ENCODE measurements at regions not wholly inside any gene's neighbourhood (a gene's known extent, or its start where the extent isn't known, plus 50 kb on each side); places are given as distances from the start of the nearest gene placed in this dataset.
"Not testable (repeated sequence)": the region's sequence is repeated elsewhere in the genome, so short reads cannot be mapped to it uniquely, and the experiment has no call there.

GRCh38 chr5:50898966-50899365 is 232.5 kb downstream of the PARP8 start:
- no peak for DNase-seq (ENCODE audit: low read depth in 4 of 4, low spot score in 3 of 4)

DNA sequence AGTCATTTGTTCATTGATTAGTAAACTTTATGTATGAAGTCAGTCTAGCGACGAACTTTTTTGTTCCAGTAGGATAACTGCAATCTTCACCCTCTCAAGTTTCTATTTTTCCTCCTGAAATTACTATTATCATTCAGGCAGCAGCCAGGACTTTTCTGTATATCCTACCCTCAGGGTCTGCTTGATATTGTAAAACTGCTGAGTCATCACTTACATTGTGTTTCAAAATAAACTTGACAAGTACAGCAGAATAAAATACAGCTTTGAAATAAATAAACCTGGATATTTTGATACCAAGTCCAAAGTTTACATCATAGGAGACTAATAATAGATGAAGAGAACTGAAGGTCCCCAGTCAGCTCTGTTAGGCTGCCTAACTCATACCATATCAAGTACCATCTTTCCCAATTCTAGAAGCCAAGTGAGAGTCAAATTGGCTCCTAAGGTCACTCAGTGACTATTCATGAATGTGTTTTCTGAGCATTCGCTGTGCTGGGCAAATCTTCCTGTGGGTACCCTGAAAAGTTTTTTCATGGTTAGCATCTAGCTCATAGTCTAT is 234.6 kb downstream of the PARP8 start:
- no peak for DNase-seq (ENCODE audit: low read depth in 4 of 4, low spot score in 3 of 4)

DNA sequence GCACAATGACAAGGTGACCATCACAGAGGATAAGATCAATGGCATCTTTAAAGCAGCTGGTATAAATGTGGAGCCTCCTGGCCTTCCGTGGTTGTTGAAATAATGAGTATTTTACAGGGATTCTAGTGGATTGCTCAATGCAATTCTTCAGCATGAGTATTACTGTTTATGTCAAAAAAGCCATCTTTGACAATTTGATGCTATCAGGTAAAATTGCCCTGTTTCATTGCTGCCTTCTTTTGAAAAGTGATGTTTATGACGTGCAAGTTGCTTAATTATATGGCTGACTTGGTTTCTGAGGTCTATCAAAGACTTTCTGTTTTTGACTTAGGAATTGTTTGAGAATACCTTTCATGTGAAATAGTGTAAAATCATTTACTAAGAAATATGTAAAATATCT is 237.2 kb downstream of the PARP8 start:
- no peak for DNase-seq (ENCODE audit: low read depth in 4 of 4, low spot score in 3 of 4)

DNA sequence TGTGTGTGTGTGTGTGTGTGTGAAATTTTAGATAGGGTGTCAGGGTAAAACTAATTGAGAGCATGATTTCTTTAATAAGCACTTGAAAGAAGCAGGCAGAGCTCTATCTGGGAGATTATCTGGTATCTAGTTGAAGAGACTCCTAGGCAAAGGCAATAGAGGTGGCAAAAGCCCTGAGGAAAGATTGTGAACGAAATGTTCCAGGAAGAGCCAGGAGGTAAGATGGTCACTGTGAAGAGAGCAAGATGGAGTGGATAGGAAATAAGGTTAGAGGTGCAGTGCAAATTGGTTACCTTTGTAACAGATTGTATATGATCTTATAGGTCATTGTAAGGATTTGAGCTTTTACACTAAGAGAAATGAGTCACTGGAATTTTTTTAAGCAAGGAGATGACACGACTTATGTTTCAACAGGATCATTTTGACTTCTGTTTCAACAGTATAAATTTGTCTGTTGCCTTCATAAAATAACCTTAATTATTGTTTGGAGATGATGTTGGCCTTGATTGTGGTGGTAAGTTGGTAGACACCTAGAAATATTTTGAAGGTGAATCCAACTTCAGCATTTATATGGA is 239.6 kb downstream of the PARP8 start:
- DNase-seq (ENCODE audit: low read depth in 4 of 4, low spot score in 3 of 4) = no peak

DNA sequence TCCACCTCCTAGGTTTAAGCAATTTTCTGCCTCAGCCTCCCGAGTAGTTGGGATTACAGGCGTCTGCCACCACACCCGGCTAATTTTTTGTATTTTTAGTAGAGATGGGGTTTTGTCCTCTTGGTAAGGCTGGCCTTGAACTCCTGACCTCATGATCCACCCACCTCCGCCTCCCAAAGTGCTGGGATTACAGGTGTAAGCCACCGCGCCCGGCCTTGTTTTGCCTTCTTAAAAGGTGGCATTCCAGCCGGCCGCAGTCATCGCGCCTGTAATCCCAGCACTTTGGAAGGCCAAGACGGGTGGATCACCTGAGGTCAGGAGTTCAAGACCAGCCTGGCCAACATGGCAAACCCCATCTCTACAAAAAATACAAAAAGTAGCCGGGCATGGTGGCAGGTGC is 253.7 kb downstream of the PARP8 start:
- not testable (repeated sequence) for DNase-seq (ENCODE audit: low read depth in 4 of 4, low spot score in 3 of 4)

DNA sequence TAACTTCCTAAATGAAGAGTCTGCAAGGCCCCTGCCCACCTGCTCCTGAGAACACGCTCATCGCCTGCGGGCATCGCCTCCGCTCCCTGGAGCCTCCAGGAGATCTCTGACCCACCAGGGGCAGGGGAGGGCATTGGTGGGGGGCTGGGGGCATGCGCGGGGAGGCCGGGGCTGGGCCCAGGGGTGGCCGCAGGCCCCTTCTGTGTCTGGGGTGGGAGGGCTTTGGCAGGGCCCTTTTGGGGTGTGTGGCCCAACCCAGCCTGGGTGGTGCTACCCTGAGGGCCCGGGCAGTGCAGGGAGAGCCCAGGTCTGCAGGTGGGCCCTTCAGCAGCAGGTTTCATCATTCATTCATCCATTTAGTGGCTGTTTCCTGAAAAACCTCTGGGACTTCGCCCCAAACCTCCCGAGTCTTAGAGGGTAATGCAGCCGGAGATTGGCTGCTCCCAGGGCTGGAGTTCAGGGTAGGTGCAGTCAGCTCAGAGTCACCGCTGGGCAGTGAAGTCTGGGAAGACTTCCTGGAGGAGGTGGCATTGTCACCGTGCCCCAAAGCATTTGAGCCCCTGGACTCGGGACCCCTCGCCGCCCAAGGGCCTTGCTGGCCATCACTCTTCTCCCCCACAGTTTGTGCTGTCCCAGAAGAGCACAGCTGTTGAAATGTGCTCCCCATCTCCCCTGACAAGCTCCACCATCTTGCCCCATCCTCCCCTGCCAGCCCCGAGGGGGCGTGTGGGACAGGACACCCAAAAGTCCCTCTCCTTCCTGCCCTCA is 255.1 kb downstream of the PARP8 start:
- no peak for DNase-seq (ENCODE audit: low read depth in 4 of 4, low spot score in 3 of 4)

DNA sequence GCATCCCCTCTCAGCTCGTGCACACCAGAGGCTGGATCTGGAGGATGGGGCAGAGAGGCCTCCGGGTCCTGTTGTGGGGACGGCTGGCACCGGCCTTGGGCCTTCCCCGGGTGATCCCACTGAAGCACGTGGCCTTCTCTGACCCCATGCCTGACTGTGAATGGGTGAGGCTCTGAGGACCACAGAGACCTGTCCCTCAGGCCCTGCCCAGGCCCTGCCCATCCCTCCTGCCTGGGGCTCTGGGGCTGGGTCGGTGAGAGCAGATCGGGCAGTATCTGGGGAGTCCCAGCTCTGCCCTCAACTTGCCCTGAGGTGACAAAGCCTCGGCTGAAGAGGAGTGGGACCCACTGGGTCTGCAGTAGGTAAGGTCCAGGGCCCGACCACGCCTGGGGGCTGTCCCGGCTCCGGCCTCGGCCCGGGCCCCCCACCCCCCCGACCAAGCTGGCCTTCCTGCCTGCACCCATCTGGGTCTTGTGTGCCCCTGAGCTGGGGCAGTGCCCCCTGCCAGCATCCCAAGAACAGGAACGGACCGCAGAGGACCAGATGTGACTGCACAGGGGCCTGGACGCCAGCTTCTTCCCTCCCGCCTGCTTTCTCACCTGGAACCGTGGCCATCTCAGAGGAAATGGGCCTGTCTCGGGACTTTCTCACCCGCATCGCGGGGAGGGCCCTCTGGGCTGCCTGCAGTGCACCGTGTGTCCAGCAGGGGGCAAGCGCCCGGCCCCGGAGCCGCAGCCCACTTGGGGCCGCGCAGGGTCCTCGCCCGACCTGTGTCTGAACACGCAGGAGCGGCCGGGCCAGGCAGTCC is 255.9 kb downstream of the PARP8 start:
- not testable (repeated sequence) for DNase-seq (ENCODE audit: low read depth in 4 of 4, low spot score in 3 of 4)

GRCh38 chr5:50922942-50923767 is 256.7 kb downstream of the PARP8 start:
- DNase-seq (ENCODE audit: low read depth in 4 of 4, low spot score in 3 of 4) = no peak

DNA sequence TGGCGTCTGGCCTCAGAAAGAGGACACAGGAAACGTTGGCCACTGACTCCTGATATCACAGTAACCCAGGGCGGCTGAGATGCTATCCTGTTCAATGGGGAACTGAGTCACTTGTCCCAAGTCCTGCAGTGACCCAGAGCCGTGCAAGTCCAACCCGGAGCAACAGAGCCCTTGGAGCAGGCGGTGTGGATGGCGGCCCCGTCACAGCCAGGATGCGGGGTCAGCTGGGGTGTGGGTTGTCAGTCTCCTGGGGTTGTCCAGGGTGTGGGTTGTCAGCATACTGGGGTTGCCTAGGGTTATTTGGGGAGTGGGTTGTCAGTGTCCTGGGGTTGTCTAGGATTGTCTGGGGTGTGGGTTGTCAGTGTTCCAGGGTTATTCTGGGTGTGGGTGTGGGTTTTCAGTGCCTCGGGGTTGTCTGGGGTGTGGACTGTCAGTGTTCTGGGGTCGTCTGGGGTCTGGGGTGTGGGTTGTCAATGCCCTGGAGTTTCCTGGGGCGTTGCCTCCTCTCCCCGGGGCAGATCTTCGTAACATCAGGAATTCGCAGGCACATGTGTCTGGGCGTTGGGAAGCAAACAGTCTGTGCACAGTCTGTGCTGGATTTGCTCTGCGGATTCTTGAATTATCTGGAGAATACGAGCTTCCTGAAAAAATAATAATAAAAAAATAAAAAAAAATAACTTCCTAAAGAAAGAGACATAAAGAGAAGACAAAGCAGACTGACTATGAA is 257.5 kb downstream of the PARP8 start:
- no peak for DNase-seq (ENCODE audit: low read depth in 4 of 4, low spot score in 3 of 4)

DNA sequence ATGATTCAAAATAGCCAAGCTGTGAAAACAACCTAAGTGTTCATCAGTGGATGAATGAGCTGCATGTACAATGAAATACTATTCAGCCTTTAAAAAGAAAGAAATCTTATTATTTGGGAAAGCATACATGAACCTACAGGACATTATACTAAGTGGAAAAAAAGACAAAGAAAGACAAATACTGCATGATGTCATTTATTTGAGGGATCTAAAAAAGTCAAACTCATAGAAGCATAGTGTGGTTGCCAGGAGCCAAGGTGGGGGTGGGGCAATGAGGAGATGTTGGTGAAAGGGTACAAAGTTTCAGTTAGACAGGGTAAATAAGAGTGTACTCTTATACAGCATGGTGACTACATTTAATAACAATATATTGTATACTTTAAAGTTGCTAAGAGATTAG is 261.5 kb downstream of the PARP8 start:
- DNase-seq (ENCODE audit: low read depth in 4 of 4, low spot score in 3 of 4) = no peak

GRCh38 chr5:50929174-50929573 is 262.7 kb downstream of the PARP8 start:
- DNase-seq (ENCODE audit: low read depth in 4 of 4, low spot score in 3 of 4) = no peak

GRCh38 chr5:50934343-50934742 is 267.9 kb downstream of the PARP8 start:
- DNase-seq (ENCODE audit: low read depth in 4 of 4, low spot score in 3 of 4) = no peak

DNA sequence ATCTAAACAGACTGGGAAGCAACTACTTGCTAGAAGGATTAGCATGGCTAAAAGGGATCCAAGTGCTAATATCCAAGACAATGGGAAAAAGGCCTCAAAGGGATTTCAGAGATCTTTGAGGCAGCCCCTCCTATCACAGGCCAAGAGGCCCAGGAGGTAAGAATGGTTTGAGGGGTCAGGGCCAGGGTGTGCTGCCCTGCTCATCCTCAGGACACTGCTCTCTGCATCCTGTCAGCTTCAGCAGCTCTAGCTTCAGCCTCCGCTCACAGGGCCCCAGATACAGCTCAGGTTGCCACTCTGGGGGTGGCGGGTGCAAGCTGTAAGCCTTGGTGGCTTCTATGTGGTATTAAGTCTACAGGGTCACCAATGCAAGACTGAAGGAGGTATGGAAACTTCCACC is 278.7 kb downstream of the PARP8 start:
- DNase-seq (ENCODE audit: low read depth in 4 of 4, low spot score in 3 of 4) = no peak

- DNase-seq (ENCODE audit: low read depth in 4 of 4, low spot score in 3 of 4) = no peak
These were observed 281.7 kb downstream of the PARP8 start for GRCh38 chr5:50947906-50948683.

DNA sequence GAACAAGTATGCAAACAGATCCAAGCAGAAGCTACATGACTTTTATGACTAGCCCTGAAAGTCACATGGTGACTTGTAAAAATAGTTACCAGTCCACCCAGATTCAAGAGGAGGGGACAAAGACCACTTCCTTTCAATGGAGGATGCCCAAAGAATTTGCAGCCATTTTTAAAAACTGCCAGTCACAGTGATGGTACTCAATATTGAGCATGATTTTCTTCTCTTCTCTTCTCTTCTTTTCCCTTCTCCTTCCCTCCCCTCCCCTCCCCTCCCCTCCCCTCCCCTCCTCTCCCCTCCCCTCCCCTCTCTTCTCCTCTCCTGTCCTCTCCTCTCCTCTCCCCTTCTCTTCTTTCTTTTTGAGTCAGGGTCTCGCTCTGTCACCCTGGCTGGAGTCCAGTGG is 286.9 kb downstream of the PARP8 start:
- DNase-seq (ENCODE audit: low read depth in 4 of 4, low spot score in 3 of 4) = no peak

DNA sequence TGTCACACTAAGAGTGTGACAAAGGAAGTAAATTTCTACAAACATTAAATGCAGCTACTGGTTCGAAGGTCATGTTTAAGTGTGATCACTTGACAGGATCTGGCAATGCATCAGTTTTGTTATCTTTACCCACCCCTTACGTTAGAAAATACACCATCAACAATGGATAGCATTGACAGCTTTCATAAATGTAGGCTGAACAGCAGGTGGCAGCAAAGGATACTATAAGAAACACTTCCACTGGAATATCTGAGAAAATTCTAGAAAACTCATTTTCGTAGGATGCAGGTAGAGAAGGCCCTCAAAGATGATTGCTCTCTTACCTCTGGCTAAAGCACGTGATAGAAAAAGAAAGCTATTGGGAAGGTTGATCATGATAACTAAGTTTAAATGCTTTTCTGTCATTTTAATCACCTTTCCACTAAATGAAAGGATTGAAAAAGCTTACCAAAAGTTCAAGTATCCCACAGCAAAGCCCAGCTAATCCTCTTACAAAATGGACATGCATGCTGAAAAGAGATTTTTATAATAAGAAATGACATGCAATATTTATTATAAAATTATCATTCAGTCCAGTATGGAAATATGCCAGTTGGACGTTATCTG is 292.5 kb downstream of the PARP8 start:
- no peak for DNase-seq (ENCODE audit: low read depth in 4 of 4, low spot score in 3 of 4)

GRCh38 chr5:50962934-50963872 is 296.8 kb downstream of the PARP8 start:
- peak in 2 of 4 donors; percentile 64 to 69 for DNase-seq (ENCODE audit: low read depth in 4 of 4, low spot score in 3 of 4)

Measured in left renal pelvis (tissue), 4 donors.